ENCODE measurements at regions not wholly inside any gene's neighbourhood (a gene's known extent, or its start where the extent isn't known, plus 50 kb on each side); places are given as distances from the start of the nearest gene placed in this dataset.
A peak's percentile ranks its signal among the peaks of the same experiment; 100 is the strongest.

GRCh38 chr5:75847561-75848021 lies 130.4 kb upstream of the POC5 start:
- peak; percentile 81 for DNase-seq (ENCODE audit: extremely low read depth, insufficient read length)
- H3K4me3 ChIP-seq (replicated peaks; ENCODE audit: low read depth, low read length), result no peak overlapping the region; the same call in 1 of the 2 replicates

GRCh38 chr5:75844301-75844700 lies 127.1 kb upstream of the POC5 start:
- TF ChIP-seq CTCF (IDR thresholded peaks at IDR 0.05; ENCODE audit: insufficient read depth, low read length, poor library complexity, severe bottlenecking), result no peak
- H3K27me3 ChIP-seq (replicated peaks; ENCODE audit: control insufficient read depth, insufficient read depth, low read length), result no peaks in the 10 kb centered on the region
- no peak overlapping the region for H3K4me3 ChIP-seq (replicated peaks; ENCODE audit: low read depth, low read length)
- no peaks in the 10 kb centered on the region for H3K36me3 ChIP-seq (ENCODE audit: control insufficient read depth, insufficient read depth, low read length)
- DNase-seq (ENCODE audit: extremely low read depth, insufficient read length), result no peak

More at GRCh38 chr5:75847561-75848021, 130.4 kb upstream of the POC5 start:
- Histone ChIP-seq H3K36me3 (ENCODE audit: control insufficient read depth, insufficient read depth, low read length) (no peaks in the 10 kb centered on the region), H3K27me3 (replicated peaks; ENCODE audit: control insufficient read depth, insufficient read depth, low read length) (no peaks in the 10 kb centered on the region)
- no peak for TF ChIP-seq CTCF (IDR thresholded peaks at IDR 0.05; ENCODE audit: insufficient read depth, low read length, poor library complexity, severe bottlenecking)

- no peak for DNase-seq (ENCODE audit: extremely low read depth, insufficient read length)
- Histone ChIP-seq H3K27me3 (replicated peaks; ENCODE audit: control insufficient read depth, insufficient read depth, low read length) (no peaks in the 10 kb centered on the region), H3K36me3 (ENCODE audit: control insufficient read depth, insufficient read depth, low read length) (no peaks in the 10 kb centered on the region), H3K4me3 (replicated peaks; ENCODE audit: low read depth, low read length) (no peak overlapping the region)
- no peak for TF ChIP-seq CTCF (IDR thresholded peaks at IDR 0.05; ENCODE audit: insufficient read depth, low read length, poor library complexity, severe bottlenecking)
Observed at GRCh38 chr5:75843319-75843718, 126.1 kb upstream of the POC5 start.

- H3K4me3 ChIP-seq (replicated peaks; ENCODE audit: low read depth, low read length), result no peak overlapping the region
- H3K36me3 ChIP-seq (ENCODE audit: control insufficient read depth, insufficient read depth, low read length), result no peaks in the 10 kb centered on the region
- DNase-seq (ENCODE audit: extremely low read depth, insufficient read length), result no peak
- no peaks in the 10 kb centered on the region for H3K27me3 ChIP-seq (replicated peaks; ENCODE audit: control insufficient read depth, insufficient read depth, low read length)
- no peak for TF ChIP-seq CTCF (IDR thresholded peaks at IDR 0.05; ENCODE audit: insufficient read depth, low read length, poor library complexity, severe bottlenecking)
Observed at GRCh38 chr5:75839547-75839946, 122.3 kb upstream of the POC5 start.

- H3K4me3 ChIP-seq (replicated peaks; ENCODE audit: low read depth, low read length), result no peak overlapping the region
- no peaks in the 10 kb centered on the region for H3K27me3 ChIP-seq (replicated peaks; ENCODE audit: control insufficient read depth, insufficient read depth, low read length)
- H3K36me3 ChIP-seq (ENCODE audit: control insufficient read depth, insufficient read depth, low read length), result no peaks in the 10 kb centered on the region
- TF ChIP-seq CTCF (IDR thresholded peaks at IDR 0.05; ENCODE audit: insufficient read depth, low read length, poor library complexity, severe bottlenecking), result no peak
- DNase-seq (ENCODE audit: extremely low read depth, insufficient read length), result no peak
Observed at GRCh38 chr5:75837258-75837841, 120.1 kb upstream of the POC5 start.

- Histone ChIP-seq H3K4me3 (replicated peaks; ENCODE audit: low read depth, low read length) (no peak overlapping the region), H3K36me3 (ENCODE audit: control insufficient read depth, insufficient read depth, low read length) (no peaks in the 10 kb centered on the region), H3K27me3 (replicated peaks; ENCODE audit: control insufficient read depth, insufficient read depth, low read length) (no peaks in the 10 kb centered on the region)
- DNase-seq (ENCODE audit: extremely low read depth, insufficient read length), result no peak
- TF ChIP-seq CTCF (IDR thresholded peaks at IDR 0.05; ENCODE audit: insufficient read depth, low read length, poor library complexity, severe bottlenecking), result no peak
Observed at GRCh38 chr5:75831561-75831960, 114.3 kb upstream of the POC5 start.

Measured in GM06990 (cell line).